Stimulated activated CD8-positive, alpha-beta memory T cell treated with anti-CD3 and anti-CD28 coated beads, Interleukin-4, amount 100 ng/mL, for 4 hours (primary cell): ENCODE measurements at regions not wholly inside any gene's neighbourhood (a gene's known extent, or its start where the extent isn't known, plus 50 kb on each side); places are given as distances from the start of the nearest gene placed in this dataset.

ENCODE experiments used
- DNase-seq, 2 donors: peaks; one replicate each; pipeline ENCODE4 v3.0.0-alpha.2; 2020; ENCODE audit warnings: low read depth in 2 of 2, low spot score in 1 of 2

DNA sequence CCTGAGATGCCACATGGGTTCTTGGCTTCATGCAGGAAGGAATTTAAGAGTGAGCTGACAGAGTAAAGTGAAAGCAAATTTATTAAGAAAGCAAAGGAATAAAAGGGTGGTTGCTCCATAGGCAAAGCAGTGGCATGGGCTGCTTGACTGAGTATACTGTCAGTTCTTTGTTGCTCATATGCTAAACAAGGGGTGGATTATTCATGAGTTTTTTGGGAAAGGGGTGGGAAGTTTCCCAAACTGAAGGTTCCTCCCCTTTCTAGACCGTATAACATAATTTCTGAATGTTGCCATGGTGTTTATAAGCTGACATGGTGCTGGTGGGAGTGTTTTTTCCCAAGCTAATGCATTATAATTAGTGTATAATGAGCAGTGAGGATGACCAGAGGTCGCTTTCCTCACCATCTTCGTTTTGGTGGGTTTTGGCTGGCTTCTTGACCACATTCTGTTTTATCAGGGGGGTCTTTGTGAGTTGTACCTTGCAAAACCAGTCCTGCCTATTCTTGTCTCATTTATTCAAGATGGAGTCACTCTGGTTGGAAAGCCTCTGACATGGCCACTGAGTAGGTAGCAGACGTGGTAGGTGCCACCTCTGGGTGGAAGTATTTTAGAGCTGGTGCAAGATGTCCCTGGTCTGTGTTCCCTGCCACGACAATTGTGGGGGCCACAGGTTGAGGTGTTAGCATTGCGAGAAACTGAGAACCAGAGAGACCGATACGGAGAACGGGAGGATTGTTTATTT is 107.5 kb upstream of the SDK1 start:
- no peak for DNase-seq

- no peak for DNase-seq
These were observed 106.4 kb upstream of the SDK1 start for GRCh38 chr7:3194501-3195141.

GRCh38 chr7:3195160-3195559 is 105.9 kb upstream of the SDK1 start:
- no peak for DNase-seq

DNA sequence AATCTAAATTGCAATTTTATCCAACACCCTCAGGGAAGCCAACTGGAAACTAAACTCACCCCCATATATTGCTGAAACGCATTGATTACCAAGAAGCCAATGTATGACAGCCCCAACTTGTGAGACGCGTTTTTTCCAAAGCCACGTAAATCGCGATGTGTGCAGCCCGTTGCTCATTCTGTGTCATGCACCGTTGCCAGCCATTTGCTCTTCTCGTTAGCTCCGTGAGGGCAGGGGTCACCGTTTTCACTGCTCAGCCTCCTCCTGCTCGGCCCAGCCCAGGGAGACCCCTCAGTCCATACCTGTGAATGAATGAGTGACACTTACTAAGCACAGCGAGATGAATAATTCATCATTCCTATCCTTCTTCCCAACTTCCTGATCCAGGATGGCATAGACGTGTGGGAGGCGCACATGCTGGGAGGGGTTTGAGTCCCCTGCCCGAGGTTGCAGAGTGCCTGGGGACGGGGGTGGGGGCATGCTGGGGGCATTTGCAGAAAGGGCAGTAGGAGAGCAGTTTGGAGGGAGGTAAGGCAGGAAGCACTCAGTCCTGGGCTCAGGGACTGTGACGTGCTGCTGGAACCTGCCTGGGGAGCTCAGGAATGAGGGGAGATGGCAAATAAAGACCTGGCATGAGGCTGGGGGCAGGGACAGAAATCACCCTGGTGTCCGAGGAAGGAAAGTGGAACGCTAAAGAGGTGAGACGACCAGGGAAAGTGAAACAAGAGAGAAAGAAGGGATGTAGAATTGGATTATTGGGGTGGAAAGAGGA is 104.2 kb upstream of the SDK1 start:
- no peak for DNase-seq

- DNase-seq = no peak
These were observed 103.4 kb upstream of the SDK1 start for GRCh38 chr7:3197567-3198213.

GRCh38 chr7:3198316-3198715 is 102.7 kb upstream of the SDK1 start:
- DNase-seq = no peak

DNA sequence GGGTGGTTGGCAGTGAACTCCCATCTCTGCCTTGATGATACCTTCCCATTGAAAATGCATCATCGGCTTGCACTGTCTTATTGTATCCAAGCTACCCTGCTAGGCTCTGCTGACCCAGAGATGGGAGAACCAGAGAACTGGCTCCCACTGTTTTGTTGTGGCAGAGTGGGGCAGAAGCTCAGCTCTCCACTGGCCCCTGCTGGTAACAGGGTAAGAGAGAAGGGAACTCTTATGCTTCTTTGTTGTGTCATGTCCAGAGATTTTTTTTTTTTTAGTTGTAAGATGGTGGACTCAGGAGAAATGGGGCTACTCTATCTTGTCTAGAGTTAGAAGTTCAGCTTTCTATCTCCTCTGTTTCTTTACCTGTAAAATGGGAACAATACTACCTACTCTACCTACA is 100.5 kb upstream of the SDK1 start:
- no peak for DNase-seq

GRCh38 chr7:3201306-3201705 is 99.7 kb upstream of the SDK1 start:
- DNase-seq = no peak

DNA sequence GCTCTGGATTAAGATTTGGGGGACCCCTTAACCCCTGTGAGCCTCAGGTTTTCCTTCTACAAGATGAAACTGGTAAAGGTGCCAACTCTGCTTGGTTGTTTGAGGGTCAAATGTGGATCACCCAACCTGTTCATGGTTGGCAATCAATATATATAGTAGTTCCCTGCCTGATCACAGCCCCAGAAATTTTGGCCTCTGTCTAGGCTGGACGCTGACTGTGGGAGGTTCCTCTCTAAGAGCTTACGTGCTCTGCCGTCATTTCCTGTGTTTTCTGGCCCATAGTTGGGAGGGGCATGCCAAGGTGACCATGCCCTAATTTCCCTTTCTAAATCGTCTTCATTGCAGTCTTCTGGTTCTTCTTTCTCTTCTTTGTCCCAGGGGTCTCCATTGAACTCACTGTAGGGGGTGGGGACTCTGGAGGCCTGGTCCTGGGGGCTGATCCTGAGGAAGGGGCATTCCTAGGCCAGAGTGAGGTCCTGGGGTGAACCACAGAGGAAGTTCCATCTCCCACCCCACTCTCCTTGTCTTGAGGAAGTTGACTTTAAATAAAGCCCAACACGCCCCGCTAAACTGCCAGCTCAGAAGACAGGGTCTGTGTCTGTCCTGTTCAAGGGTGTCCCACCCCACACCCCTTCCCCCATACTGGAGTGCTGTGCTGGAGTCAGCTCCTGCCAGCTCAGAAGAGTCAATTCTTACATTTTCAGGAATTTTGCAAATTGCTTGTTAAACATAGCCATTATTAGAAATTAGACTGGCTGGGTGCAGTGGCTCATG is 98.9 kb upstream of the SDK1 start:
- no peak for DNase-seq

- no peak for DNase-seq
These were observed 96.5 kb upstream of the SDK1 start for GRCh38 chr7:3204526-3204925.

- DNase-seq = no peak
These were observed 95.0 kb upstream of the SDK1 start for GRCh38 chr7:3206101-3206500.

DNA sequence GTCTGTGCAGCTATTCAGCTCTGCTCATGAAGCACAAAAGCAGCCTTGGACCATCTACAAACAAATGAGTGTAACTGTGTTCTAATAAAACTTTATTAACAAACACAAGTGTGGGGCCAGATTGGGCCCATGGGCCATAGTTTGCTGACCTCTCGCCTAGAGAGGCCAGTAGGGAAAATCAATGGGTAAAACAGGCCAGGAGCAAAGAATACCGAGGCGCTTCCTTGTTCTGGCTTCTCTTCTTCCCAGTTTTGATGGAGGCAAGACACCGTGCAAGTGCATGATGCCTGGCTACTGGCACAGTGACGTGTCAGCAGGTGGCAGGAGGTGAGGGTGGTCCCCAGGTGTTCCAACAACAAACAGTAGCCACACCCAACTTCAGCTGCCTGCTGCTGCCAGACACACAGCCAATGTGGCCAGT is 94.3 kb upstream of the SDK1 start:
- DNase-seq = no peak

- no peak for DNase-seq
These were observed 93.6 kb upstream of the SDK1 start for GRCh38 chr7:3207387-3207902.

GRCh38 chr7:3210531-3210930 is 90.5 kb upstream of the SDK1 start:
- DNase-seq = no peak

DNA sequence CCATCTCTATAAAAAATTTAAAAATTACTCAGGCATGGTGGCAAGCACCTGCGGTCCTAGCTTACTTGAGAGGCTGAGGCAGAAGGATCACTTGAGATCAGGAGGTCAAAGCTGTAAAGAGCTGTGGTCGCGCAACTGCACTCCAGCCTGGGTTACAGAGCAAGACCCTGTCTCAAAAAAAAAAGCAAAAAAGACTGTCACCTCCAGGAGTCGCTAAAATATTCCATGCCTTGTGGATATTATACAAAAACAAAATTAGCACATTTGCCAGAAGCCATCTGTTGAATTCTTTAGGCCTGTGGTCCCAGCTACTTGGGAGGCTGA is 87.0 kb upstream of the SDK1 start:
- no peak for DNase-seq

DNA sequence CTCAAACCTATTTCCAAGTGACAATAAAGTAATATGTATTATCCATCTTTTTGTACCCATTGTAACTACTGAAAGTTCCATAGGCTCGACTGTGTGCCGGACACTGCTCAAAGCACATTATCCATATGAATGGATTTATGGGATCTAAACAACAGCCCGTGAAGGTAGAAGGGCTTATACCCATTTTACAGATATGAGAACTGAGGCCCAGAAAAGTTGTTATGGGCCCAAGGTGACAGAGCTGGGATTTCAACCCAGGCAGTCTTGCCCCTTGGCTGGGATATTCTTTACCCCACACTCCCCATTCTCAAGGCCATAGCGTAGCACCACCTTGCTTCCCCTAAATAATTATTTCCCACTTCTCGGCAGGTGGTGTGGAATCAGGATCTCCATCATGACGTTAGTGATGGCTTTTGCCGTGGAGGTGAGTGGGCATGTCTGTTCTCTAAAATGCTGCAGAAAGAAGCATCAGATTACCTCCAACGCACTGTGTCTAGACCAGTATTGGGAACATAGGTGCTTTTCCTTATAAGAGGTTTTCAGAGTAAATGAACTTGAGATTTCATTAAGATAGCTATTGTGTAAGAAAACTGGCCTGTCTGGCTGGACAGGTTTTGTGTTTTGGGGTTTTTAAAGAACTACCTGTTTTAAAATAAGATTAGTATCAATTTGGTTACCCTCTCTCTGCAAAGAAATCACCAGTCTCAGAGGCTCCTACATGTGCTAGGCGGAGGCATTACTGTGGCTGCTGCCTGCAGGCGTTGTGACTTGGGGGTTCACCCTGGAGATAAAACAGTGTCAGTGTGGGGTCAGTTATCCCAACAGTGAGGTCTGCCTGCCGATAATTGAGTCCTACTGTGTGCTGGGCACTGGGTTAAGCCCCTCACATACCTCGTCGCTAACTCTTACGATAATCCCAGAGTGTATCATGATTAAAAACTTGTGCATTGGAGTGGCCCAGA is 85.1 kb upstream of the SDK1 start:
- DNase-seq = no peak

- DNase-seq = no peak
These were observed 83.9 kb upstream of the SDK1 start for GRCh38 chr7:3217166-3217565.

DNA sequence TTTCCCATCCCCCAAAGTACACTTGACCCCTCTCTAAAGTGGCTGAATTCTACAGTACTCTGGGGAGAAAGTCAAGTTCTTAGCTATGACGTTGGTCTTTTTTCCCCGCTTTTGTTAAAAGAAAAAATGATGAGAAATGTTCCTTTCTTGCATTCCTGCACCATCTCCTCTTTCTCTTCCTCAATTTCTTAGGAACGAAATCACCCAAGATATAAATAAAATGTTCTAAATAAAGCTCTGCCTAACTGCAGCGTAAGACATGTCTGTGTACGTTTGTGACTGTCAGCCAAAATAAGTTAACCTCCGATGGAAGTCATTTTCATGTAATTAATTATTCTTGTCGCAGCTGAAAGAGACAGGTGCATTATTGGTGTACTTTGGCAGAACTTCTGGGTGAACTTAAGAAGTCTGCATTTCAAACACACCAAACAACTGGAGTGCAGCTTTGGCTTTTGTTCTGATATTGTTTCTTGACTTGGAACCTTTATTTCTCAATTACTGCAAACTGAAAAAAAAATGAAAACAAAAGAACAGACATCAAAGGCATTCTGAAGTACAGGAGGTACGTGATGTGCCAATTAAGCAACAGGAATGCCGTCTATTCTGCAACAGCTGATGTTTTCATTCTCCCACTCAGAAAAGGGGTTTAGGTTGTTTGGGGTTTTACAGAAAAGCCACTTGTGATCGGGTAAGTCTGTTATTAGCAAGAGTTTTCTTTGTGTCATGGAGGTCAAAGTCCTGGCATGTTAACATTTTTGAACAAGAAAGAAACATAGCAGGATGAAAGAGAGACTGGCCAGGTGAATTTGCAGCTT is 82.4 kb upstream of the SDK1 start:
- no peak for DNase-seq

DNA sequence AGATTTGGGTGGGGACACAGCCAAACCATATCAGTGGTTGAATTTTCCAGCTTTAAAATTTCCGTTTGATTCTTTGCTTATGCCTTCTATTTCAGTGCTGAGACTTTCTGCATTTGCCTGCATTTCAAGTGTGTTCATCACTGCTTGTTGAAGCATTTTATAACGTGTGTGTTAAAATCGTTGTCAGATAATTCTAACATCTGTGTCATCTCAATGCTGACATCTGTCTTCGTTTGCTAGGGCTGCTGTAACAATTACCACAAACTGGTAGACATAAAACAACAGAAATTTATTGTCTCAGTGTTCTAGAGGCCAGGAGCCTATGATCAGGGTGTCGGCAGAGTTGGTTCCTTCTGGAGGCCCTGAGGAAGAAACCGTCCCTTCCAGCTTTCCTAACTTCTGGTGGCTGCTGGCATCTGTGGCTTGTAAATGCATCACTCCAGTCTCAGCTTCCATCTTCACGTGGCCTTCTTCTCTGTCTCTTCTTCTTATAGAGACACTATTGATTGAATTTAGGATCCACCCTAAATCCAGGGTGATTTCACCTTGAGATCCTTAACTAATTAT is 71.1 kb upstream of the SDK1 start:
- DNase-seq = no peak
